ENCODE measurements at regions not wholly inside any gene's neighbourhood (a gene's known extent, or its start where the extent isn't known, plus 50 kb on each side); places are given as distances from the start of the nearest gene placed in this dataset.
A peak's percentile ranks its signal among the peaks of the same experiment; 100 is the strongest.
"Not testable (repeated sequence)": the region's sequence is repeated elsewhere in the genome, so short reads cannot be mapped to it uniquely, and the experiment has no call there.

DNA sequence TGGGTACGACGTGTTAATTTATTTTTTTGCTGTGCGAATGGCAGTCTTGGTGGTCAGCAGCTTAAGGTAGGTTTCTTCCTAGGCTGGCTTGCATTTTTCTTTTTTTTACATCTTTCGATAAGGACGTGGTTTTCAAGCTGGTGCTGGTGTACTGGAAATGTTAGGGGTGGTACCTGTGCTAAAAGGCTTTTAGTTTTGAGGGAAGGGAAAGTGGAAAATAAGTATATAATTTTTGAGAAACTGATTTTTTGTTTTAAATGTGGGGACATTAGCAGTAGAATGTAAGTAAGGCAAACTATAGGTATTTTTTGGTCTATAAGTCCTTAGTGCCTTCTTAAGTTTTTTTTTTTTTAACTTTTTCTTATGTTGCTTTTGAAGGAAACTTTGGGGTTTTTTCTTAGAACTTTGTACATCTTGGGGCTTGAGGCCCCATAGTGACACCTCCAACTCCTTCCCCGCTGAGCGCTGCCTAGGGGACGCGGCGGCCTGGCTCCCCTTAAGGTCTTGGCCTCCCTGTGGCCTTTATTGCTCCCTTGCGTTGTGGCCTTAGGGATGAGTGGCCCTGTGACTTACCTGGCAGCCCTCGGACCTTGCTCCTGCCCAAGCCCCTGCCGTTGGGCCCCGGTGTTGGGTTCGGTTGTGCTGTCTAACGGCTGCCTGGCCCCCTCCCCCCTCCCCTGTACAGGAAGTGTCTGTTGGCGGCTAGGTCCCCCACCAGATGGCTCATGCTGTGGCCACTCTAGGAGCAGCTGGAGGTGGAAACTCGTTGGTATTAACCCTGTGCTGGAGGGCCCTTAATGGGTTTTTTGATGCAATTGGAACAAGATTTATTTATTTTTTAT, 88.0 kb upstream of the RPRML start:
- TF ChIP-seq, protein P1, sequence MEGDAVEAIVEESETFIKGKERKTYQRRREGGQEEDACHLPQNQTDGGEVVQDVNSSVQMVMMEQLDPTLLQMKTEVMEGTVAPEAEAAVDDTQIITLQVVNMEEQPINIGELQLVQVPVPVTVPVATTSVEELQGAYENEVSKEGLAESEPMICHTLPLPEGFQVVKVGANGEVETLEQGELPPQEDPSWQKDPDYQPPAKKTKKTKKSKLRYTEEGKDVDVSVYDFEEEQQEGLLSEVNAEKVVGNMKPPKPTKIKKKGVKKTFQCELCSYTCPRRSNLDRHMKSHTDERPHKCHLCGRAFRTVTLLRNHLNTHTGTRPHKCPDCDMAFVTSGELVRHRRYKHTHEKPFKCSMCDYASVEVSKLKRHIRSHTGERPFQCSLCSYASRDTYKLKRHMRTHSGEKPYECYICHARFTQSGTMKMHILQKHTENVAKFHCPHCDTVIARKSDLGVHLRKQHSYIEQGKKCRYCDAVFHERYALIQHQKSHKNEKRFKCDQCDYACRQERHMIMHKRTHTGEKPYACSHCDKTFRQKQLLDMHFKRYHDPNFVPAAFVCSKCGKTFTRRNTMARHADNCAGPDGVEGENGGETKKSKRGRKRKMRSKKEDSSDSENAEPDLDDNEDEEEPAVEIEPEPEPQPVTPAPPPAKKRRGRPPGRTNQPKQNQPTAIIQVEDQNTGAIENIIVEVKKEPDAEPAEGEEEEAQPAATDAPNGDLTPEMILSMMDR (IDR thresholded peaks at IDR 0.05; ENCODE audit: low read depth, low read length, missing control alignments): no peak
- peak overlapping the region; percentile 74 for H3K4me3 ChIP-seq (ENCODE audit: low read depth, low read length)
- peak; percentile 78 for DNase-seq (ENCODE audit: low read depth)

DNA sequence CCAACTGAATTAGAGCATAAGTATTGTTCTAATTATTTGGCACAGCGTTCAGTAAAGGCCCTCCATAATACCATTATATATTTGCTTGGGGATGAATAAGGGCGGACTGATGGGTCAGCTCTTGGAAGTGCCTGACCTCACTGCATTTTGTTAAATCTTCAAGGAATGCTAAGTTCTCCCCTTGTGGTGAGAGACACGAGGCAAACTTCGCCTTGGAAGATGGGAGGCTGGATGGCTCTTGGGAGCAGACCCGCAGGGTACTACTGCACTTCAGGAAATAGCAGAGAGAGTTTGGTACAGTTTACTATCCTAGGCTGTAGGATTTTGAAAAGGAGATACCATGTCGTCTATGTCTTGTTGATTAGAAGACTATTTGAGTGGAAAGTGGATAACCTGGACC, 87.0 kb upstream of the RPRML start:
- H3K4me3 ChIP-seq (ENCODE audit: low read depth, low read length): no peak overlapping the region
- DNase-seq (ENCODE audit: low read depth): no peak
- TF ChIP-seq, protein P1 (IDR thresholded peaks at IDR 0.05; ENCODE audit: low read depth, low read length, missing control alignments): no peak

DNA sequence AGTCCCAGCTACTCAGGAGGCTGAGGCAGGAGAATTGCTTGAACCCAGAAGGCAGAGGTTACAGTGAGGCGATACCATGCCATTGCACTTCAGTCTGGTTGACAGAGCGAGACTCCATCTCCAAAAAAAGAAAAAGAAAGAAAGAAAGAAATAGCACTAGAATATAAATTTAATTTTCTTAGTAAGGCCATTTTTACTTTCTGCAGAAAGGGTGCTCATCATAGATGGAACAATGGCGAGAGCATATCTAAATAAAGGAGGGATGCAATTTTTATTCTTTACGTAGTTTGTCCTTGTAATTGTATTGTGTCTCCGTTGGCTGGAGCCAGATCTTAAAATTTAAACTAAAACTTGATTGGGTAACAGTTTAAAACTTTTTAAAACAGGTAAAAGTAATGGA, 85.6 kb upstream of the RPRML start:
- TF ChIP-seq, protein P1 (IDR thresholded peaks at IDR 0.05; ENCODE audit: low read depth, low read length, missing control alignments): no peak
- no peak for DNase-seq (ENCODE audit: low read depth)
- H3K4me3 ChIP-seq (ENCODE audit: low read depth, low read length): no peak overlapping the region

DNA sequence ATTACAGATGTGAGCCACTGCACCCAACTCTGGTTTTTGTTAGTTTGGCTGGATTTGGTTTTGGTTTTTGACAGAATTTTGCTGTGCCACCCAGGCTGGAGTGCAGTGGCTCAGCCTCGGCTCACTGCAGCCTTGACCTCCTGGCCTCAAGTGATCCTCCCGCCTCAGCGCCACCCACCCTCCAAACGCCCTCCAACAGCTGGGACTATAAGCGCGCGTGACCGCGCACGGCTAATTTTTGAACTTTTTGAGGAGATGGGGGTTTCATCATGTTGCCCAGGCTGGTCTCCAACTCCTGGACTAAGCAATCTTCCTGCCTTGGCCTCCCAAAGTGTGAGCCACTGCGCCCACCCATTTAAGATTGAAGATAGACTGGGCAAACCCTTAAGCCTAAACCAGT, 84.4 kb upstream of the RPRML start:
- no peak for DNase-seq (ENCODE audit: low read depth)
- TF ChIP-seq, protein P1 (IDR thresholded peaks at IDR 0.05; ENCODE audit: low read depth, low read length, missing control alignments): no peak
- H3K4me3 ChIP-seq (ENCODE audit: low read depth, low read length): no peak overlapping the region

DNA sequence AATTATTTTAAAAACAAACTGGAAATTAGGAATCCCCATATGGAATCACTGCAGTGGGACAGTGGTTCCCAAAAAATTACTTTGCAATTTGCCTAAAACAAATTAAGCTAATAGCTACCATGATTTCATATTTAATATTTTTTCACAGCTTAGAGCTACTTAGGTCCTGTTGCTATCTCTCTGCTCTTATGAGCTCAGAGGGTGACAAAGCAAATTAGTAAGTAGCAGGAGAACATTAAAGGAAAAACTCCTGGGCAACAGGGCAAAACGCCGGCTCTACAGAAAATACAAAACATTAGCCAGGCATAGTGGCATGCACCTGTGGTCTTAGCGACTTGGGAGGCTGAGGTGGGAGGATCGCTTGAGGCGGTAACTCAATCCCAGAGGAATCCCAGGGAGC, 83.8 kb upstream of the RPRML start:
- not testable (repeated sequence) for DNase-seq (ENCODE audit: low read depth); H3K4me3 ChIP-seq (ENCODE audit: low read depth, low read length)

DNA sequence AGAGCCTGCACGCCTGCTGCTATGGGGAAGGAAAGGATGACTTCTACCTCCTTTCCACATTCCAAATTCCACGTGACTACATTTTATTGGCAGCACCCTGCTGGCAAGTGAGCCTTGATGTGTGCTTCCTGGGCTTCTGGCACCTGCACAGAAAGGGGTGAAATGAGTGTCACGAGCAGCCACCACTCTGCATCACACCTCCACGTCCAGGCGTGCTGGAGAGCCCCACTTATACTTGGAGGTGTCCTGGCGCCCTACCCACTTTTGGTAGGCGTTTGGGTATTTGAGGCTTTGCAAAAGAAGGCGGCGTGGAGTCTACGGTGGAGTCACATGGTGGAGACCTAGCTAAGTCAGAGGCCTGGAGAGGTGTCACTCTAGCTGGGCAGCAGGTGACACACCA, 81.0 kb upstream of the RPRML start:
- DNase-seq (ENCODE audit: low read depth); H3K4me3 ChIP-seq (ENCODE audit: low read depth, low read length): not testable (repeated sequence)

DNA sequence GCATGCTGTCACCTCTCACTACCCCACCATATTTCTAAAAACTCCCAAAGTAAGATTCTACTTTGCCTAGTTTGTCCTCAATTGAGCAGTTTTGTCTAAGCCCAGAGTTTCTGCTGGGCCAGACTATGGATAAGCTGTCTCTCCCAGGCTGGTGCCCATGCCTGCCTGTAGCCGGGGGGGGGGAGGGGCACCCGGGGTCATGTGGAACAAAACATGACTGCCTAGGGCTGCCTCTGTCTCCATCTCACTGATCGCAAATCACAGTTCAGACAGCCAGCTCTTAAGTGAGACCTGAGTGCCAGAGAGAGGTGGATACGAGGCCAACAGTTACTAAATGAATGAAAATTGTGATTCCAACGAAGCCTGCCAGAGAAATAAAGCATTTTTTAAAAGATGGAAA, 78.8 kb upstream of the RPRML start:
- H3K4me3 ChIP-seq (ENCODE audit: low read depth, low read length): no peak overlapping the region
- DNase-seq (ENCODE audit: low read depth): no peak
- TF ChIP-seq, protein P1 (IDR thresholded peaks at IDR 0.05; ENCODE audit: low read depth, low read length, missing control alignments): no peak

DNA sequence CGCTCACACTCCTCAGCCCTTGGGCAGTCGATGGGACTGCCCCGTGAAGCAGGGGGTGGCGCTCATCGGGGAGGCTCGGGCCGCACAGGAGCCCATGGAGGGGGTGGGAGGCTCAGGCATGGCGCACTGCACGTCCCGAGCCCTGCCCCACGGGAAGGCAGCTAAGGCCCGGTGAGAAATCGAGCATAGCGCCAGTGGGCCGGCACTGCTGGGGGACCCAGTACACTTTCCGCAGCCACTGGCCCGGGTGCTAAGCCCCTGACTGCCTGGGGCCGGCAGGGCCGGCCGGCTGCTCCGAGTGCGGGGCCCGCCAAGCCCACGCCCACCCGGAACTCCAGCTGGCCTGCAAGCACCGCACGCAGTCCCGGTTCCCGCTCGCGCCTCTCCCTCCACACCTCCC, 78.2 kb upstream of the RPRML start:
- H3K4me3 ChIP-seq (ENCODE audit: low read depth, low read length); DNase-seq (ENCODE audit: low read depth): not testable (repeated sequence)

DNA sequence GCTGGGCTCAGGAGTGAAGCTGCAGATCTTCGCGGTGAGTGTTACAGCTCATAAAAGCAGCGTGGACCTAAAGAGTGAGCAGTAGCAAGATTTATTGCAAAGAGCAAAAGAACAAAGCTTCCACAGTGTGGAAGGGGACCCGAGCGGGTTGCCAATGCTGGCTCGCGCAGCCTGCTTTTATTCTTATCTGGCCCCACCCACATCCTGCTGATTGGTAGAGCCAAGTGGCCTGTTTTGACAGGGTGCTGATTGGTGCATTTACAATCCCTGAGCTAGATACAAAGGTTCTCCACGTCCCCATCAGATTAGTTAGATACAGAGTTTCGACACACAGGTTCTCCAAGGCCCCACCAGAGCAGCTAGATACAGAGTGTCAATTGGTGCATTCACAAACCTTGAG, 77.6 kb upstream of the RPRML start:
- DNase-seq (ENCODE audit: low read depth); H3K4me3 ChIP-seq (ENCODE audit: low read depth, low read length): not testable (repeated sequence)
